Mucosa of gallbladder (tissue), 1 donor: ENCODE measurements at regions not wholly inside any gene's neighbourhood (a gene's known extent, or its start where the extent isn't known, plus 50 kb on each side); places are given as distances from the start of the nearest gene placed in this dataset.

ENCODE experiments used
- DNase-seq: peaks from one replicate; pipeline ENCODE4 v3.0.0-alpha.2; 2020; ENCODE audit warnings: low spot score
- donor health status: DM: no; HTN: no; CAD: no.

GRCh38 chr15:100767001-100767825 lies 112.4 kb upstream of the ALDH1A3 start:
- peak; percentile 8 for DNase-seq

GRCh38 chr15:100768501-100768931 lies 111.1 kb upstream of the ALDH1A3 start:
- peak; percentile 8 for DNase-seq

GRCh38 chr15:100769043-100769974 lies 110.3 kb upstream of the ALDH1A3 start:
- peak; percentile 8 for DNase-seq

- no peak for DNase-seq
These were observed 109.7 kb upstream of the ALDH1A3 start for GRCh38 chr15:100769975-100770340.

GRCh38 chr15:100770661-100771584 lies 108.7 kb upstream of the ALDH1A3 start:
- peak; percentile 9 for DNase-seq

- DNase-seq: peak; percentile 11
These were observed 107.9 kb upstream of the ALDH1A3 start for GRCh38 chr15:100771746-100772145.

GRCh38 chr15:100772478-100772877 lies 107.2 kb upstream of the ALDH1A3 start:
- DNase-seq: no peak

GRCh38 chr15:100772892-100773520 lies 106.6 kb upstream of the ALDH1A3 start:
- DNase-seq: peak; percentile 8

- peak; percentile 4 for DNase-seq
These were observed 105.6 kb upstream of the ALDH1A3 start for GRCh38 chr15:100774044-100774443.

- no peak for DNase-seq
These were observed 103.9 kb upstream of the ALDH1A3 start for GRCh38 chr15:100775581-100776185.

GRCh38 chr15:100777821-100778220 lies 101.8 kb upstream of the ALDH1A3 start:
- DNase-seq: peak; percentile 1

GRCh38 chr15:100778831-100779288 lies 100.8 kb upstream of the ALDH1A3 start:
- DNase-seq: peak; percentile 3

- DNase-seq: no peak
These were observed 100.1 kb upstream of the ALDH1A3 start for GRCh38 chr15:100779331-100780207.

- no peak for DNase-seq
These were observed 99.3 kb upstream of the ALDH1A3 start for GRCh38 chr15:100780208-100780800.

- DNase-seq: no peak
These were observed 98.3 kb upstream of the ALDH1A3 start for GRCh38 chr15:100781061-100781960.

- DNase-seq: no peak
These were observed 97.6 kb upstream of the ALDH1A3 start for GRCh38 chr15:100781961-100782530.

GRCh38 chr15:100783291-100783690 lies 96.3 kb upstream of the ALDH1A3 start:
- no peak for DNase-seq
